ENCODE measurements at regions not wholly inside any gene's neighbourhood (a gene's known extent, or its start where the extent isn't known, plus 50 kb on each side); places are given as distances from the start of the nearest gene placed in this dataset.
"Not testable (repeated sequence)": the region's sequence is repeated elsewhere in the genome, so short reads cannot be mapped to it uniquely, and the experiment has no call there.

GRCh38 chr9:42656789-42657188 lies 473.3 kb downstream of the SPATA31A6 start:
- not testable (repeated sequence) for DNase-seq (ENCODE audit: low read depth)

GRCh38 chr9:42657496-42657895 lies 474.0 kb downstream of the SPATA31A6 start:
- DNase-seq (ENCODE audit: low read depth) = not testable (repeated sequence)

DNA sequence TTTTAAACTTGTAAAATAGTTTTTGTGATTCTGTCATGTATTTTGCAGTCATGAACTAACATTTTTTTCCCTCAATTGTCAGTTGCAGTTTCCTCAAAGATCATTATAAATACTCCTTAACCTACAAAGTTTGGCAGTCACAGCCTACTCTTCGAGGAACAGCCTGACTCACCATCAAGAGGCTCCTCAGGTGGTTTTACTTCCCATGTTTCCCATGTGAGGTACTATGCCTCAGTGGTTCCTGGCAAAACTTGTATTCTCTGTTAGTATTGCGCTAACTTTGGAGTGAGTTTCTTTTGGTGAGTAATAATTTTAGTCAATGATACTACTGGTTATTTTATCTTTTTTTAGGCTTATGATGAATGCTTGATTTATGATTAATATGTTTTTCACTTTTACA lies 513.7 kb downstream of the SPATA31A6 start:
- DNase-seq (ENCODE audit: low read depth) = not testable (repeated sequence)

DNA sequence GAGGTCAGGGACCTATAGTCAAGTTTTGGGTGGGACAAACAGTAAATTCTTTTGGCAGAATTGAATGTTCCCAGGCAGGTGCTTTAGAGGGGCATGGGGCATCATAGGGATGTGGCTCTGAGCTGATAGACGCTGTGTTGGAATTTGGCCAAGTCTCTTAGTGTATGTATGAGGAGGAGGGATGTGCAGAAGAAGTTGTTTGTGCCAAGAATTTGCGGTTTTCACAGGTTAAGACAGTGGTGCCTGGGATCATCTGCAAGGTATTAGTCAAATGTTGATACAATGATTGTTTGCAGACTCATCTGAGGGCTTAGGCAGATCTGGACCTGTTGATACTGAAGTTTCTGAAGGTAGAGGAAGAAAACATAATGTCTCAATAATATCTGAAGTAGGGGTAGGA lies 519.4 kb downstream of the SPATA31A6 start:
- DNase-seq (ENCODE audit: low read depth) = not testable (repeated sequence)

GRCh38 chr9:42724841-42725835 lies 541.7 kb downstream of the SPATA31A6 start:
- peak; percentile 2 for DNase-seq (ENCODE audit: low read depth)

DNA sequence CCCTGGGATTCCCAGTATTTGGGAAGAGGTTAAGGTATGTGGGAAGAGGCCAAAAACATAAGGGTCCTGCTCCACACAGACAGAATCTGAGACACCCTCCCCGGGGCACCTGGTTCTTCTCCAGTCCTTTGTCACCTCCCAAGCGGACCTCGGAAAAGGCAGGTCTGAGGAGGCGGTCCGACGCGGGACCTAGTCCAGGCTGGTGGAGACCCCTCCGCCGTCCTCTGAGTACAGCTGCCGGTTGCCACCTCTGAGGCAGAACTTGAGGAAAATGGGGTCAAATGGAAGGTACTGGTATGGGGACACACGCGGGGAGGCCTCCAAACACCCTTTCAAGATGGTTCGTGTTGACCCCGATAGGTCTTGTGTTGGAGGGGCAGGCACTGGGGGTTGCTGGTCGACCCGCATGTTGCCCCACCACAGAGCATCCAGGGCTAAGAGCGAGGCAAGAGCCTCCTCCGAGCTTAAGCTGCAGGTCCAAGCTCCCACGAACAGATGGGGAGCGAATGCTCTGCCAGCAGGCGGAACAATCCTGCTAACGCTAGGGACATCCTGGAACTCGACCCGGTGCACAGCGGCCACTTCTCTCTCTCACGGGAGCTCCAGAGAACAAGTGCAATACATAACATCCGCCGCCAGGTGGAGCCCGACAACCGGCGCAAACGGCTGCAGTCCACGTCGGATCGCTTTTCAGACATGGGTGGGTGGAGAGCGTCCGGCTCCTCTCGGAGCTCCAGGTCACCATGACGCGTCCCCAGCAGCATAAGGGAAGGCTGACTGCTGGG lies 559.8 kb downstream of the SPATA31A6 start:
- DNase-seq (ENCODE audit: low read depth) = peak; percentile 49

- DNase-seq (ENCODE audit: low read depth) = not testable (repeated sequence)
Measured at GRCh38 chr9:42757251-42757650, 573.8 kb downstream of the SPATA31A6 start.

GRCh38 chr9:42759320-42759719 lies 575.9 kb downstream of the SPATA31A6 start:
- not testable (repeated sequence) for DNase-seq (ENCODE audit: low read depth)

DNA sequence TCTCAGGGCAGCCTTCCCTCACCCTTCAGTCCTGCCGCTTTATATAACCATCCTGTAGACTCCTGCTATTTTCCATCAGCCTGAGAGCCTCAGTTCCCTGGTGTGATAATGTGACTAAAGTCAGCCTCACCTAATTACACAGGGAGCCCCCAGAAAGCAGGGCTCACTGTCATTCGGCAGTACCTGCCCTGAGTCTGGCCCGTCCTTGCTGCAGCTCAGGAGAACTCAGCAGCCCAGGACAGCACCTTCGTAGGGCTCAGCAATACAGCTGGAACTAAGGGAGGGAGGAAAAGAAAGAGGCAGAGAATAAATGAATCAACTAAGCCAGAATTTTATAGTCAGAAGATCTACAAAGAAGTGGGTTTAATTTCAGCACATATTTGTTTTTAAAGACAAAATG lies 598.7 kb downstream of the SPATA31A6 start:
- DNase-seq (ENCODE audit: low read depth) = not testable (repeated sequence)

GRCh38 chr9:42792725-42793124 lies 609.3 kb downstream of the SPATA31A6 start:
- DNase-seq (ENCODE audit: low read depth) = not testable (repeated sequence)

GRCh38 chr9:42798571-42798970 lies 615.1 kb downstream of the SPATA31A6 start:
- not testable (repeated sequence) for DNase-seq (ENCODE audit: low read depth)

DNA sequence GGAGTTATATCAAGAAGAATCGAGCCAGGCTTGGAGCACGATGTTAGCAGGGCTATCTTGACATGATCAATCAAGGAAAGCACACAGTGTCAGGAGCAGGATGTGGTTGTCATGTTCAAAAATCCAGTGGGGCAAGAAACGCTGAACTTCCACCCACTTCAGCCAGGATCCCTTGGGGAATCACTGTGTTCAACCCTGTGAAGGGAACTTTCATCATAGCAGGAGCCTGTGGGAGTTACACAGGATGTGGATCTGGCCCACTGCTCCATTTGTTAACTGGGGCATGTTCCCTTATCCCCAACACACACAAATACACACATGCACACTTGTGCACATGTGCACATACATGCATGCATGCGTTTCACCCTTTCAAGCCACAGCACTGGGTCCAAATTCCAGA lies 619.3 kb downstream of the SPATA31A6 start:
- not testable (repeated sequence) for DNase-seq (ENCODE audit: low read depth)

DNA sequence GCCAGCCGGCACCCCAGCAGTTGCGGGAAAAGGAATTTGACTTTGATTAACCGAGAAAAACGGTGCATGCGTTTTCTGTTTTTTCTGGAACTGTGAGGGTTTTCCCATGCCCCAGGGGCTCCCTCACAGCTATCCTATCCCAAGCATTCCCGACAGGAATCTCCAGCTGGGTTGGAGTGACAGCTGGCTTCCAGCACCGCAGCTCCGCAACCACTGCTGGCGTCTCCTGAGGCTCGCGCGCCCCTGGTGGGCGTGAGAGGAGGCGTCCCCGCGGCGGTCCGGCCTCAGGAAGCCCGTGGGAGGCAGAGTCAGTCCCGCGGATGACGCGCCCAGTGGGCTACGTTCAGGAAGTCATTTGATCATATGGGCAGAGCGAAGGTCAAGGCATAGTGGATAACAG lies 623.2 kb downstream of the SPATA31A6 start:
- DNase-seq (ENCODE audit: low read depth) = not testable (repeated sequence)

- DNase-seq (ENCODE audit: low read depth) = not testable (repeated sequence)
Measured at GRCh38 chr9:42821468-42821867, 638.0 kb downstream of the SPATA31A6 start.

DNA sequence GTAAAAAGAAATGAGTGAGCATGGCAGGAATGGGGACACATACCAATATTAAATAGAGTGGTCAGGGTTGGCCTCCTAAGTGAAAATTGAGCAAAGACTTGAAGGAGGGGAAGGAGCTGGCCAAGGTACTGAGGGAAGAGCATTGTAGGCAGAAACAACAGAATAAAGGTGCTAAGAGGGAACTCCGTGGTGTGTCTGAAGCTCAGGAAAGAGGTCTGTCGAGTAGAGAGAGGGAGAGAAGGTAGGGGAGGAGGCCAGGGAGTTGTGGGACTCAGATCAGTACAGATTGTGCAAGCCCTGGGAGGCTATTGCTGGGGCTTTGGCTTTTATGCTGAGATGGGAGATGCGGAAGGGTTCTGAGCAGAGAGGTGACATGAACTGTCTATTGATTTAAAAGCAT lies 664.7 kb downstream of the SPATA31A6 start:
- not testable (repeated sequence) for DNase-seq (ENCODE audit: low read depth)

GRCh38 chr9:42850896-42851693 lies 667.6 kb downstream of the SPATA31A6 start:
- not testable (repeated sequence) for DNase-seq (ENCODE audit: low read depth)

DNA sequence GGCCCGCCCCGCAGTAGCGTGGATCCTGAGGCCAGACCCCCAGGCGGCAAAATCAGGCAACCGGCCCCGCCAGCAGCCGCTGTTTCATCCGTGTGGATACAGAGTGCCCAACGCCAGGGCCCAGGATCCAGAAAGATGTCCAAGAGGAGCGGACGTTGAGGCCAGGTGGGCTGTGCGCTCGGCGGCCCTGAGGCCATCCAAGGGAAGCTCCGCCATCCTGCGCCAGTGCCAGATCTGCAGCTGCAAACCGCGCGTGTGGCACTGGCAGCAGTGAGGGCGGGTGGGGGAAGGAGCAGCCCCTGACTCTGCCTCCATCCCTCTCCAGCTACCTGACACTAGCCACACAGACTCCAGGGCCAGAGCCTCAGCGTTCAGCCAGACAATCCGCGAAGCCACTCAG lies 668.2 kb downstream of the SPATA31A6 start:
- not testable (repeated sequence) for DNase-seq (ENCODE audit: low read depth)

DNA sequence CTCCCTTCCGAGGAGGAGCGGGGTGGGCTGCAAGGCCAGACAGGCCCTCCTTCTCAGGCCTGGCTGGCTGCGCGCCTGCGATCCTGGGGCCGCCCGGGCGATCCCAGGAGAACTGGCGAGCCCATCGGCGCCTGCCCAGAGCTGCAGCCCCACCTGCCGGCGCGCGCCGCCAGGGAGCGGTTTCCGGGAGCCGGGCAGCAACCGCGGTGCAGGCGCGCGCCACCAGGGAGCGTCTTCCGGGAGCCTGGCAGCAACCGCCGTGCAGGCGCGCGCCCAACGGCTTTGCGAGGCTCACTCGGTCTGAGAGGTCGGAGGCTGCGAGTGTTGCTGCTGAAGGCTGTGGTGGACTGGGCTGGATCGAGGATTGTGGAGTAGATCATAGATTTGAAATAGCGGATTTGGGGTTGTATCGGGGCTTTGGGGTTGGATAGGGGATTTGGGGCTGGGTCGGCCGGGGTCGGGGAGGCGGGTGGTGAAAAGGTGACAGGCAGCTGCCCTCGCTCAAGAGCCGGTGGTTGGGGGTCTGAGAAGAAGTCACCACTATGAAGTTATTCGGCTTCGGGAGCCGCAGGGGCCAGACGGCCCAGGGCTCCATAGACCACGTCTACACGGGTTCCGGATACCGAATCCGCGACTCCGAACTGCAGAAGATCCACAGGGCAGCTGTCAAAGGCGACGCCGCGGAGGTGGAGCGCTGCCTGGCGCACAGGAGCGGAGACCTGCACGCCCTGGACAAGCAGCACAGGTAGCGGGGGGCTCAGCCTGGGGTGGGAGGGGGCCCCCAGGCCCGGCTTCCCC lies 668.9 kb downstream of the SPATA31A6 start:
- DNase-seq (ENCODE audit: low read depth) = not testable (repeated sequence)

DNA sequence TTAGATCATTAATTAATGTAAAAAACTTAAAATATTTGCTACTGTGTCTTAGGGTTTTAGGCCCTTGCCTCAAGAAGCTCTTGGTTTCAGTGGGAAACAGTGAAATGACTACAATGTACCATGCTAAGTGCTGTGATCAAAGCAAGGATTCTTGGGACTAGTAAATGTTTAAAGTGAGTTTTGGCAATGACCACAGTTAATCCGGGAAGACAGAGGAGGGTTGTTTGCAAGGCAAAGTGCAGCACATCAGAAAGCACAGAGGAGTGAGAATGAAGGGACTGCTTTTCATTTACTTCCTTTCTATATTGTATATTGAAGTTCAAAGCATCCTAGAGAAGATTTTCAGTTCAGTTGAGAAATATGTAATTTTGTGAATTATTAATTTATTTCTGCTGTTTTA lies 676.7 kb downstream of the SPATA31A6 start:
- not testable (repeated sequence) for DNase-seq (ENCODE audit: low read depth)

GRCh38 chr9:42862465-42862864 lies 679.0 kb downstream of the SPATA31A6 start:
- DNase-seq (ENCODE audit: low read depth) = not testable (repeated sequence)

Data from stimulated activated CD8-positive, alpha-beta memory T cell treated with anti-CD3 and anti-CD28 coated beads, Interleukin-4, amount 100 ng/mL, for 24 hours (primary cell).